ENCODE measurements at regions not wholly inside any gene's neighbourhood (a gene's known extent, or its start where the extent isn't known, plus 50 kb on each side); places are given as distances from the start of the nearest gene placed in this dataset.

DNA sequence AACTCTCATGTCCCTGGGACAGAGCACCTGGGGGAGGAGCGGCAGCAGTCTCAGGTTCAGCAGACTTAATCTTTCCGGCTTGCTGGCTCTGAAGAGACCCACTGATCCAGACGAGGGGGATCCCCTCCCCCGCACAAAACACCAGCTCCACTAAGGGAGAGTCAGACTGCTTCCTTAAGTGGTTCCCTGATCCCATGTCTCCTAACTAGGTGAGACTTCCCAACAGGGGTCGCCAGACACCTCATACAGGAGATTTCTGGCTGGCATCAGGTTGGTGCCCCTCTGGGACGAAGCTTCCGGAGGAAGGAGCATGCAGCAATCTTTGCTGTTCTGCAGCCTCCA, 157.2 kb upstream of the TMEM45B start:
- in situ Hi-C loops (cut with HindIII; ENCODE audit: low pct_unique_long_range_greater_than_20kb, low sequenced_read_pairs): no loop called here
- no peak for DNase-seq (ENCODE audit: low read depth, low spot score)

DNA sequence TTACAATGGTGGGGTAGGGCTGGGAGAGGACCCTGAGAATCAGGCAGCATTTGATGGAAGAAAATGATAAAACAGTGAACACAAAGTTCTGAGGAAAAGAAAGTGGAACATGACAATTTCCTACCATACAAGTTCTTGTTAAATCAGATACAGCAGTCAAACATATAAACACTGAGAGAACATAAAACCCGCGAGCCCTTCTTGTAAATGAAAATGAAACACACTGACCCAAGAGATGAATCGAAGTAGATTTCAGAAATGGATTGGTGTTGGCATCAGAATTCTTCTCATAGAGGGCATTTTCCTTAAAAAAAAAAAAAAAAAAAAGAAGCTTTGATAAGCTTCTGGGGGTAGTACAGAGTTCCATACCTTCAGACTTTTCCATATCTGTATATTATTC, 134.7 kb upstream of the TMEM45B start:
- in situ Hi-C loops (cut with HindIII; ENCODE audit: low pct_unique_long_range_greater_than_20kb, low sequenced_read_pairs): no loop called here
- DNase-seq (ENCODE audit: low read depth, low spot score): no peak

GRCh38 chr11:129681344-129682114, 134.1 kb upstream of the TMEM45B start:
- in situ Hi-C loops (cut with HindIII; ENCODE audit: low pct_unique_long_range_greater_than_20kb, low sequenced_read_pairs): no loop called here

GRCh38 chr11:129686269-129686668, 129.4 kb upstream of the TMEM45B start:
- DNase-seq (ENCODE audit: low read depth, low spot score): no peak
- in situ Hi-C loops (cut with HindIII; ENCODE audit: low pct_unique_long_range_greater_than_20kb, low sequenced_read_pairs): no loop called here

More at GRCh38 chr11:129681344-129682114, 134.1 kb upstream of the TMEM45B start:
- DNase-seq (ENCODE audit: low read depth, low spot score): no peak

GRCh38 chr11:129691142-129691541, 124.5 kb upstream of the TMEM45B start:
- DNase-seq (ENCODE audit: low read depth, low spot score): no peak
- in situ Hi-C loops (cut with HindIII; ENCODE audit: low pct_unique_long_range_greater_than_20kb, low sequenced_read_pairs): no loop called here

DNA sequence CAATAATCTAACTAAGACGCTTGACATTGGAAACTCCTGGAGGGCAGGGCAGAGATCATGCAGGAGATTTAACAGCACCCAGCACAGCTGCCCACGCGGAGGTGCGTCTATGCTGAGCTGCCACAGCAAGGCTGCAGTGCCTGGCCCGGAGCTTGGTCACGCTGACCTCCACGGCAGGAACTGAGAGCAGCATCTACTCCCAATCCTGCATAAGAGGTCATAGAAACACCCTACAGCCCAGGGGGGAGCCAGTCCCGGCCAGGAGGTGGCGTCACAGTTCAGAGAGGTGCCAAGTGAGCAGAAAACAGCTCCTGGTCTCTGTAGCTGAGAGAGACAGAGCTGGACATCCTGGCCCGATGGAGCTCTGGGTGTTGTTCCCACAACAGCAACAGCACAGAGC, 121.1 kb upstream of the TMEM45B start:
- DNase-seq (ENCODE audit: low read depth, low spot score): peak; percentile 27
- in situ Hi-C loops (cut with HindIII; ENCODE audit: low pct_unique_long_range_greater_than_20kb, low sequenced_read_pairs): no loop called here

DNA sequence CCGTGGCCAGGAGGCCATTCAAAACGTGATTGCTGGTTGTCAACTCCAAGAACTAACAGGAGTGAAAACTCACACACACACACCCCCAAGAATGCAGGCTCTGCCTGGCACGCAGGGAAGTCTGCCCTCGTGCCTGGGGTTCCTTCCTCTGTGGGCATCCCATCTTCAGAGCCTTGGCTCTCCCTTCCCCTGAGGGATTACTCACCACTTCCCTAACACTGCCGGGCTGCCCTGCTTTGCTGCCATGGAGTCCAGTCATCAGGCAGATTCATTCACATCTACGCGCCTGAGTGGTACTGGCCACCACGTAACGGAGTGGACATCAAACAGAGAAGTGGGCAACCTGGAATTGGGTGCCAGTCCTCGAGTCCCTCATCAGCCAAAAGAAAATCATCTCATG, 120.7 kb upstream of the TMEM45B start:
- in situ Hi-C loops (cut with HindIII; ENCODE audit: low pct_unique_long_range_greater_than_20kb, low sequenced_read_pairs): no loop called here
- DNase-seq (ENCODE audit: low read depth, low spot score): no peak

DNA sequence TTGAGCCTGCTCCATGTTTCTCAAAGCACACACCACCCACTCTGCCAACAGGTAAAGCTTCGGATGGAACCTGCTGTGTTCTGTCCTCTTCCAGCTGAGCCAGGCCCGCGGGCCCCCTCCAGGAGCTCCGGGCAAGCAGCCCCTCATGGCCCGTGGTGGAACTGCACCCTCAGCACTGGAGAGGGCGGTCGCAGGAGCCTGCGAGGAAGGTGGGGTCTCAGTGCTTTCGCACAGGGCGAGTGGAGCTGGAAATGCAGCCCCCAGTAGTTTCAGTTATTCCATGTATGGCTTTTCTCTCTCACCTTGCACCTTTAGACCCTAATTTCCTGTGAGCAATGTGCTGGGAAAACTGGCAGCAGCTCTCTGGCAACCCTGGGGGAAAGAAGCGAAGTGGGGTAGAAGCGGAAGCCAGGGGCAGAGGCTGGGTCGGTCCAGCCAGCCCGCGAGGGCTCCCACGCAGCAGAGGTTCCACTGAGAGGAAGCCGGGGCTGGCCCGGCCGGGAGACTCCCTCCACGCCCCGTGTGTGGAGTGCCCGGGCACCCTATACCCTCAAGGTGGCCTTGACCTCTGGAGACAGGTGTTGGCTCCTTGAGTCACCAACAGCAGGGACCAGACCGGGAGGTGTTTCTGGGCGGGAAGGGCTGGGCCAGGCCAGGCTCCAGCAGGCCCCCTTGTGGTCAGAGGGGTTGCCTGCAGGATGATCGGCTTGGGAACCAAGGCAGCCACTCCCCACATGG, 119.9 kb upstream of the TMEM45B start:
- DNase-seq (ENCODE audit: low read depth, low spot score): peak; percentile 39
- in situ Hi-C loops (cut with HindIII; ENCODE audit: low pct_unique_long_range_greater_than_20kb, low sequenced_read_pairs): no loop called here

- in situ Hi-C loops (cut with HindIII; ENCODE audit: low pct_unique_long_range_greater_than_20kb, low sequenced_read_pairs): no loop called here
- no peak for DNase-seq (ENCODE audit: low read depth, low spot score)
Measured at GRCh38 chr11:129696309-129696989, 119.2 kb upstream of the TMEM45B start.

GRCh38 chr11:129698212-129698611, 117.4 kb upstream of the TMEM45B start:
- no peak for DNase-seq (ENCODE audit: low read depth, low spot score)
- in situ Hi-C loops (cut with HindIII; ENCODE audit: low pct_unique_long_range_greater_than_20kb, low sequenced_read_pairs): no loop called here

GRCh38 chr11:129699711-129700304, 115.8 kb upstream of the TMEM45B start:
- DNase-seq (ENCODE audit: low read depth, low spot score): peak; percentile 5
- in situ Hi-C loops (cut with HindIII; ENCODE audit: low pct_unique_long_range_greater_than_20kb, low sequenced_read_pairs): no loop called here

GRCh38 chr11:129700701-129701100, 114.9 kb upstream of the TMEM45B start:
- no peak for DNase-seq (ENCODE audit: low read depth, low spot score)
- in situ Hi-C loops (cut with HindIII; ENCODE audit: low pct_unique_long_range_greater_than_20kb, low sequenced_read_pairs): no loop called here

- no peak for DNase-seq (ENCODE audit: low read depth, low spot score)
- in situ Hi-C loops (cut with HindIII; ENCODE audit: low pct_unique_long_range_greater_than_20kb, low sequenced_read_pairs): no loop called here
Measured at GRCh38 chr11:129701706-129702105, 113.9 kb upstream of the TMEM45B start.

- in situ Hi-C loops (cut with HindIII; ENCODE audit: low pct_unique_long_range_greater_than_20kb, low sequenced_read_pairs): no loop called here
- no peak for DNase-seq (ENCODE audit: low read depth, low spot score)
Measured at GRCh38 chr11:129702410-129703398, 112.9 kb upstream of the TMEM45B start.

DNA sequence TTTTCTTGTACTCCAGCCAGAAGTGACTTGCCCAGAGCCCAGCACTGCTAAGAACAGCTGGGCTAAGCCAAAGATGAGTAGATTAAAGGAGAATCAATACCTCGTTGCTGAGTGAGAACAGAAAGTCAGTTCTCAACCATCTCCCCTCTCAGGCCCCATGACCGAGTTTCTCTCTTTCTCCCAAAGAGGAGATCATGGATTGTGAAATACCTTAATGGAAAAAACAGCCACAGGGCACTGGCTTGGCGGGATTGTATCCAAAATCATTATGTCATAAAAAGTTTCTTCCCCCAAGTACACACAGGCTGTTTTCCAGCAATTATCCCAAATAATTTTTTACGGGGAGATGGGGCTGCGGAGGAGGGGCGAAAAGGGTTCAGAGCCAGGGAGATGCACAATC, 111.8 kb upstream of the TMEM45B start:
- DNase-seq (ENCODE audit: low read depth, low spot score): peak; percentile 40
- in situ Hi-C loops (cut with HindIII; ENCODE audit: low pct_unique_long_range_greater_than_20kb, low sequenced_read_pairs): no loop called here

DNA sequence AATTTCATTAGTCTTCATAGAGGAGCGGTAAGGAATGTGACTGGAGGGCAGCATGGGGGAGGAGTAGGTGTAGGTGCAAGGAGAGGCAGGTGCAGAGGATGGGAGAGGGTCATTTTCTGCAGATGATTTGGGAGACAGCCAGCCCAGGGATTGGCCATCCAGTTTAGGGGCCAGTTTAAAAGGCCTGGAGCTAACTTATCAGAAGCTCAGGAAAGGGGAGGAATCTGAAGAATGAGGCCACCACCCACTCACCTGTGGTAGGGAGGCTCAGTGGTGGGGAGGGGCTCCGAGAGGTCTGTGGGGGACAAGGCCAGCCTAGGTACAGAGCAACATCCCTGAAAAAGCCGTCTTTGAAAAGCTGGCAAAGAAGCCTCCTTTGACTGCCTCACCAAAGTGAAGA, 110.8 kb upstream of the TMEM45B start:
- in situ Hi-C loops (cut with HindIII; ENCODE audit: low pct_unique_long_range_greater_than_20kb, low sequenced_read_pairs): no loop called here
- DNase-seq (ENCODE audit: low read depth, low spot score): no peak

- in situ Hi-C loops (cut with HindIII; ENCODE audit: low pct_unique_long_range_greater_than_20kb, low sequenced_read_pairs): no loop called here
- DNase-seq (ENCODE audit: low read depth, low spot score): no peak
Measured at GRCh38 chr11:129705341-129705740, 110.3 kb upstream of the TMEM45B start.

All from SK-MEL-5 (cell line).